ENCODE measurements at regions not wholly inside any gene's neighbourhood (a gene's known extent, or its start where the extent isn't known, plus 50 kb on each side); places are given as distances from the start of the nearest gene placed in this dataset.

- DNase-seq (ENCODE audit: low read depth): no peak
- H3K4me3 ChIP-seq (ENCODE audit: low read depth, low read length): no peak overlapping the region
- TF ChIP-seq, protein P1, sequence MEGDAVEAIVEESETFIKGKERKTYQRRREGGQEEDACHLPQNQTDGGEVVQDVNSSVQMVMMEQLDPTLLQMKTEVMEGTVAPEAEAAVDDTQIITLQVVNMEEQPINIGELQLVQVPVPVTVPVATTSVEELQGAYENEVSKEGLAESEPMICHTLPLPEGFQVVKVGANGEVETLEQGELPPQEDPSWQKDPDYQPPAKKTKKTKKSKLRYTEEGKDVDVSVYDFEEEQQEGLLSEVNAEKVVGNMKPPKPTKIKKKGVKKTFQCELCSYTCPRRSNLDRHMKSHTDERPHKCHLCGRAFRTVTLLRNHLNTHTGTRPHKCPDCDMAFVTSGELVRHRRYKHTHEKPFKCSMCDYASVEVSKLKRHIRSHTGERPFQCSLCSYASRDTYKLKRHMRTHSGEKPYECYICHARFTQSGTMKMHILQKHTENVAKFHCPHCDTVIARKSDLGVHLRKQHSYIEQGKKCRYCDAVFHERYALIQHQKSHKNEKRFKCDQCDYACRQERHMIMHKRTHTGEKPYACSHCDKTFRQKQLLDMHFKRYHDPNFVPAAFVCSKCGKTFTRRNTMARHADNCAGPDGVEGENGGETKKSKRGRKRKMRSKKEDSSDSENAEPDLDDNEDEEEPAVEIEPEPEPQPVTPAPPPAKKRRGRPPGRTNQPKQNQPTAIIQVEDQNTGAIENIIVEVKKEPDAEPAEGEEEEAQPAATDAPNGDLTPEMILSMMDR (IDR thresholded peaks at IDR 0.05; ENCODE audit: low read depth, low read length, missing control alignments): no peak
Observed at GRCh38 chr16:35365675-35366074, 1906.3 kb downstream of the TP53TG3F start.

DNA sequence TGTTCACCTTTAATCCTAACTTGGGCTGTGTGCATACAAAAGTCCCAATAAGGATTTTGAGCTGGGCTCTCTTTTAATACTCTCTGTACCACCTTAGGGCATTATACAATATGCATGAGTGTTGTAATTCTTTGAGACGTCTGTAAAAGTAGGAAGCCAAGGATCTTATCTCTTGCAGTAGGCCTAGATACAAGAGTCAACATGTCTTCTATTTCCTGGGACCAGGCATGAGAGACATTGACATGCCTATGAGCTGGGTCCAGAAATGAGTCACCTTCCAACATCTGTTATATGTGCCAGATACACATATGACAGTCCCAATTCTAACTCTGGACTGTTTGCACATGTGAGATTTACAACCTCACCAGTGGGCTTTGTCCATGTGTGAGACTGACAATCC, 1911.2 kb downstream of the TP53TG3F start:
- no peak overlapping the region for H3K4me3 ChIP-seq (ENCODE audit: low read depth, low read length)
- TF ChIP-seq, protein P1 (IDR thresholded peaks at IDR 0.05; ENCODE audit: low read depth, low read length, missing control alignments): no peak
- no peak for DNase-seq (ENCODE audit: low read depth)

GRCh38 chr16:35377142-35377541, 1917.7 kb downstream of the TP53TG3F start:
- TF ChIP-seq, protein P1 (IDR thresholded peaks at IDR 0.05; ENCODE audit: low read depth, low read length, missing control alignments): no peak
- DNase-seq (ENCODE audit: low read depth): no peak
- no peak overlapping the region for H3K4me3 ChIP-seq (ENCODE audit: low read depth, low read length)

DNA sequence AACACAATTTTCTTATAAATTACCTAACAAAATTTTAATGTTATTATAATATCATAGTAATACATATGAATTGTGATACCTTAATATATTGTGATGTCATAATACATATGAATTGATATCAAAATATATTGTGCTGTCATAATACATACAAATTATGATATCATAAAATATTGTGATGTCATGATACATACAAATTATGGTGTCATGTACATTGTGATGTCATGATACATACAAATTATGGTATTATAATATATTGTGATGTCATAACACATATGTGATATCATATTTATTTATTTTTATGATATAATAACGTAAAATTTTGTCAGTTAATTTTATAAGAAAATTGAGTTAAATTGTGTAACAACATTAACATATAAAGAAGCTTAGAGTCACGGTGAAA, 1927.2 kb downstream of the TP53TG3F start:
- no peak overlapping the region for H3K4me3 ChIP-seq (ENCODE audit: low read depth, low read length)
- DNase-seq (ENCODE audit: low read depth): no peak
- TF ChIP-seq, protein P1 (IDR thresholded peaks at IDR 0.05; ENCODE audit: low read depth, low read length, missing control alignments): no peak

GRCh38 chr16:35391328-35391727, 1931.9 kb downstream of the TP53TG3F start:
- peak; percentile 19 for DNase-seq (ENCODE audit: low read depth)
- H3K4me3 ChIP-seq (ENCODE audit: low read depth, low read length): no peak overlapping the region
- TF ChIP-seq, protein P1 (IDR thresholded peaks at IDR 0.05; ENCODE audit: low read depth, low read length, missing control alignments): peak; percentile 68

- no peak overlapping the region for H3K4me3 ChIP-seq (ENCODE audit: low read depth, low read length)
- TF ChIP-seq, protein P1 (IDR thresholded peaks at IDR 0.05; ENCODE audit: low read depth, low read length, missing control alignments): no peak
- no peak for DNase-seq (ENCODE audit: low read depth)
Observed at GRCh38 chr16:35398180-35398579, 1938.8 kb downstream of the TP53TG3F start.

- no peak overlapping the region for H3K4me3 ChIP-seq (ENCODE audit: low read depth, low read length)
- no peak for DNase-seq (ENCODE audit: low read depth)
- TF ChIP-seq, protein P1 (IDR thresholded peaks at IDR 0.05; ENCODE audit: low read depth, low read length, missing control alignments): no peak
Observed at GRCh38 chr16:35399133-35399532, 1939.7 kb downstream of the TP53TG3F start.

Measured in GM12864 (cell line).